GM19193 (cell line): ENCODE measurements at regions not wholly inside any gene's neighbourhood (a gene's known extent, or its start where the extent isn't known, plus 50 kb on each side); places are given as distances from the start of the nearest gene placed in this dataset.

Experiments
- POLR2A ChIP-seq: IDR thresholded peaks from 4 replicates; pipeline ENCODE4 v1.6.1; 2011; ENCODE audit not compliant: insufficient read depth, insufficient read length; ENCODE audit errors: extremely low read depth

DNA sequence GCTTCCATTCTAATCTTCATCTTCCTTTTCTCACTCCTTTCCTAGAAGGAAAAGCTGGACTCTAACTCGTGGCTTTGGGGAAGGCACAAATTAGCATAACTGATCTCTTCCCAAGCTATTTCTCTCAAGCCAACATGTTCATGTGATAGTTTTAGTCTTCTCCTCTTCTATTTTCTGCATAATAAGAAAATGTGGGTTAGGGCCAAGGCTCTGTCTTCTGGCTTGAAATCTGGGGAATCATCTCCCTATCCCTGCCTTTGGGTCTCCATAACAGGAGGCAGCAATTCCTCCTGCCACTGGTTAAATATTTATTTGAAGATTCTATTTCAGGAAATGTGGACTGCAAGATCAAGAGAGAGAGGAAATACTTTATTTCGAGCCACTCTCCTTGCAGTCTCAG is 1669.6 kb downstream of the MAT2B start:
- TF ChIP-seq POLR2A = no peak

GRCh38 chr5:165184183-165184582 is 1678.8 kb downstream of the MAT2B start:
- no peak for TF ChIP-seq POLR2A

- no peak for TF ChIP-seq POLR2A
Observed at GRCh38 chr5:165185716-165186115, 1680.3 kb downstream of the MAT2B start.

DNA sequence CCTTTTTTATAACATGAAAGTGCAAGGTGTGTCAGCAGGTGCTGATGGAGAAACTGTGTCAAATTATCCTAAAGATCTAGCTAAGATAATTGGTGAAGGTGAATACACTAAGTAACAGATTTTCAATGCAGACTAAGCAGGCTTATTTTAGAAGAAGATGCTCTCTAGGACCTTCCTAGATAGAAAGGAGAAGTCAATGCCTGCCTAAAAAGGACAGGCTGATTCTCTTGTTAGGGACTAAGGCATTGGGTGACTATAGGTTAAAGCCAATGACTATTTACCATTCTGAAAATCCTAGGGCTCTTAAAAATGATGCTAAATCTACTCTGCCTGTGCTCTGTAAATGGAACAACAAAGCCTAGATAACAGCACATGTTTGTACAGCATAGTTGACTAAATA is 1682.4 kb downstream of the MAT2B start:
- no peak for TF ChIP-seq POLR2A

GRCh38 chr5:165188556-165189175 is 1683.2 kb downstream of the MAT2B start:
- TF ChIP-seq POLR2A = no peak

DNA sequence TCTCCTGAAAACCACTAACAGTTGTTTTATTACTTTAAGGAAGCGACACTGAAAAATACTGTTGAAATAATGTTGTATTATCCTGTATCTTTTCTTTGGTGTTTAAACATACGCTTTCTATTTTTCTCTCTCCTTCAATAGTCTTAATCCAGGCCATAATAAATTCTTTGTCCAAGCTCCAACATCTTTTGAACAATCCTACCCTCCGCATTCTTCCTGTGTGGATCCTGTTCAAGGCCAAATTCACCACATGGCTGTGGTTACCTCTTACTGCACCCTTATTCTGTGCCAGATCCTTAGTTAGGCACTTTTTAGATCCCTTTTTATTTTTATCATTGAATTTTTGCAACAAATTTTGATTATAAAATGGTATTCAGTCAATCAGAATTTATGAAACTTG is 1691.5 kb downstream of the MAT2B start:
- TF ChIP-seq POLR2A = no peak

DNA sequence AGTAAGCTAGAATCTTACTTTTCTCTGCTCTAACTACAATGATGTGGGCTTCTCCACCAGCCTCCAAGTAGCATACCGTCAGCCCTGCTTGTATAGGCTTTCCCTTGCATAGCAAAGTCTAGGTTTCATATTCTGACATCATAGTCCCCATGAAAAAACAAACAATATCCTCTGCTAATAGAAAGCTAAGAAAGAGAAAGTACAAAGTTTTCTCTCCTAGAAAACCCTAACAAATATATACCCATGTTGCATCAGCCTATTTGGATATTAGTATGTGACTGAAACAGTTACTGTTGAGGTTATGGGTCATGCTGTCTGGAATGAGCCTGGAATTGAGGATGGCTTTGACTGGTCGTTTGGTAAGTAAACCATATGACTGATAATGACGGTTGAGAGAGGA is 1696.0 kb downstream of the MAT2B start:
- no peak for TF ChIP-seq POLR2A

- no peak for TF ChIP-seq POLR2A
Observed at GRCh38 chr5:165201771-165202518, 1696.5 kb downstream of the MAT2B start.

GRCh38 chr5:165202519-165202910 is 1697.1 kb downstream of the MAT2B start:
- TF ChIP-seq POLR2A = no peak

DNA sequence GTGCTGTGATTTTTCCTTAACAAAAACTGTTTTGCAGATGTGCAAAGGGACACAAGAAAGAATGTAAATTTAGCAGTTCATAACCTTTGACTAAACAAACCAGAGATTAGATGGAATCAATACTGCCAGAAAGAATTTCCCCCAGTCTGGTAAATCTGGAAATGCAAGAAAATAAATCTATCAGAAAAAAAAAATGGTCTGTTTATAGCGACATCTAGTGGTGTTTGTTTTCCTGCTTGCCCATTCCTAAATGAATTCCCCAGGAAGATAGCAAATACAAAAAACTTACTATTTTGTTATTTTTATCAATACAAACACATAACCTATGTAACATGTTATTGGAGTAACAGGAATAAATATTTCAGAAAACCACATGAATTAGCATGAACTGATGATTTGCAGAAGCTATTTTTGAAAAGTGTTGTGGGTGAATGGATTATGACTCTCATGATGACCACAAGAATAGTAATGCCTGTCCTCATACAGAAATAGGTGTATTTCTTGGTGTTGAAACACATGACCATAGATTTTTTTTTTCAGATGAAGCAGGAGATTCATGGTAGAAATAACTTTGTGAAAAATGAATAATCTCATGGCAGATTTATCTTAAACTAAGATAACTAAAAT is 1703.8 kb downstream of the MAT2B start:
- no peak for TF ChIP-seq POLR2A

DNA sequence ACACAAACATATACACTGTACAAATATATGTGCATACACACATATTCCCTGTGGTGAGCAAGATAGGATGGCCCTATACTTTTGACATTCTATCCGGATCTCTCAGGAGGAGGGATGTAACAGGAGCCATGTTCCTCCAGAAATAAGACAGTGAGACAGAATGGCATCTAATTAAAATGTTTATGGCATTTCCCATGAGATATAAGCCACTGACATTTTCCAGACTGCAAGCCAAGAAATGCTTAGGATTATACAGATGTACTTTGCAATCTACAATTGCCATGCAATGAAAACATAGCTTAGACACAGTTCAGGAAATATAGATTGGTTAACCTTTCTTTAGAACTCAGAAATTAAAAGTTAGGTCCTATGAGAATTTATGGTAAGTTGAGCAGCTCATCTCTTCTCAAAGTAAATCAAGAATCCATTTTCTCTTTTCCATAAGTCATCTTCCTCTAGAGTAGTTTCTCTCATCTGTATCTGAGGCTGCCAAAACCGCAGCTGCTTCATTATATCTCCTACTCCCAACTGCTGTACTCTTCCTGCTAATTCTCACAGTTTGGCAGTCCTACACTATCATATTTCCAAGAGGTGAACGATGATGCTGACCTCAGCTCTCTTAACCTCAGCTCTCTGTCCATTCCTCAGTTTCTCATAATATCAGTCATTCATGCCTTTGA is 1719.1 kb downstream of the MAT2B start:
- no peak for TF ChIP-seq POLR2A

GRCh38 chr5:165227515-165227914 is 1722.1 kb downstream of the MAT2B start:
- no peak for TF ChIP-seq POLR2A

DNA sequence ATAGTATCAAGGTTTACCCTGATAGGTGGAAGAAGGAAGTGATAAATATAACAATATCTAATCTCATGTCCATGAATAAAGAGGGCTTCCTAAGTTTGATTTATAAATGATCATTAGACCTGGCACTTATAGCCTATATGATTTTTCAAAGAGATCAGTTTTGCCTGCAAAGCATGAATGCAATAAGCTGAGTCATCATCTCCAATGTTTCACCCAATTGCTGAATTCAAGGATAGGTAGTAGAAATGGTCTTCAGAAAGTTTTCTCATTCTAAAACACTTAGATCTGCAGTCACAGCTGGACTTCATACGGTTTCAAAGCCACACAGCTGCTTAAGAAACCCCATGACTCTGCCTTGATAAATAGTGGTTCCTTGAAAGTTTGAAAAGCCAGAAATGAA is 1722.8 kb downstream of the MAT2B start:
- no peak for TF ChIP-seq POLR2A

- TF ChIP-seq POLR2A = no peak
Observed at GRCh38 chr5:165231821-165232508, 1726.5 kb downstream of the MAT2B start.

GRCh38 chr5:165232509-165233028 is 1727.2 kb downstream of the MAT2B start:
- TF ChIP-seq POLR2A = no peak
